NCI-H345 treated with DMSO at 0.1 percent for 48 hours (cell line): ENCODE measurements at regions not wholly inside any gene's neighbourhood (a gene's known extent, or its start where the extent isn't known, plus 50 kb on each side); places are given as distances from the start of the nearest gene placed in this dataset.

Source experiments
- DNase-seq: peaks from one replicate; lab custom pipeline; 2025; ENCODE audit not compliant: unreplicated experiment; lab: John Stamatoyannopoulos, UW

DNA sequence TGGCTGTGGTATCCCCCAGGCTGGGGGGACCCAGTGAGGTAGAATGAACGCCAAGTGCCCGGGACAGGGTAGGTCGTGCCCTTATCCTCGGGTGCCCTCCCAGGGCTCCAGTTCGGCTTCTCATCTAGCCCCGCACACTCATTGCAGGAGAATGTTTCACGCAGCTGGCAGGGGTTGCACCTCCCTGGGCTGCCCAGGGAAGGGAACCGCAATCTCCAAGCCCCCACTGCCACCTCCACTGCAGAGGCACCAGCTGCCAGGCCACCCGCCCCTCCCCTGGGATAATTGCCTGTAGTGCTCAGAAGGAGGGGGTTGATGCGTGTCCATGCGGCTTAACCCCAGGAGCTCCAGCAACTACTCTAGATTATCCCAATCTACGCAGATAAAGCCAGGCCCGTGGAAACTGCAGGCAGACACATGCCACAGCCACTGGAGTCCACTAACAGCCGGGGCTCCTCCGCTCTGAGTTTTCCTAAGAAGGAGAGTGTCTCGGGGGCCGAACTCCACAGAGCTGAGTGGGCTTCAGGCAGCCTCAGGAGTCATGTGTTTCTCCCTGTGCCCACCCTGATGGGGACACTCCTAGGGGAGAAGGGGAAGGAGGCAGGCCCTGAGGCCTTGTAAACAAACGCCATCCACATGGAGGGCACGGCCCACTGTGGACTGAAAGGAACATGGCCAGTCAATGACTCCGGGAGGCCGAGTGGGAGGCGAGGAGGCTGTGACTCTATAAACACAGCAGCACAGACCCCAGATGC is 137.2 kb upstream of the IQSEC1 start:
- DNase-seq: no peak

DNA sequence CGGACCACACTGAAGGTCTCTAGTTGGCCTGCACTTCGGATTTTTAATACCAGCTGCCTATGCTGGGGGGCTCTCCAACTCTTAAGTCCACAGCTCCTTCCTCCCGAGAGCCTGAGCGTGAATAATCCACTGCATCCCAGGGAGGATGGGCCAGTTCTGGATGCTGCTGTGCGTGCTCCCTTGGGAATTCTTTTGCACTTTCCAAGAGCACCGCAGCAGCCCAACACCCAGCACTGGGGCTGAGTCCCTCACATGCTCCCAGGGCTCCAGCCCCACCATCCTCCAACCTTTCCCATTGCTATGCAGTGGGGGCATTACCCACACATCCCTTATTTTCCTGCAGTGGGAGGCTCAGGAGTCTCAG is 136.4 kb upstream of the IQSEC1 start:
- DNase-seq: no peak

DNA sequence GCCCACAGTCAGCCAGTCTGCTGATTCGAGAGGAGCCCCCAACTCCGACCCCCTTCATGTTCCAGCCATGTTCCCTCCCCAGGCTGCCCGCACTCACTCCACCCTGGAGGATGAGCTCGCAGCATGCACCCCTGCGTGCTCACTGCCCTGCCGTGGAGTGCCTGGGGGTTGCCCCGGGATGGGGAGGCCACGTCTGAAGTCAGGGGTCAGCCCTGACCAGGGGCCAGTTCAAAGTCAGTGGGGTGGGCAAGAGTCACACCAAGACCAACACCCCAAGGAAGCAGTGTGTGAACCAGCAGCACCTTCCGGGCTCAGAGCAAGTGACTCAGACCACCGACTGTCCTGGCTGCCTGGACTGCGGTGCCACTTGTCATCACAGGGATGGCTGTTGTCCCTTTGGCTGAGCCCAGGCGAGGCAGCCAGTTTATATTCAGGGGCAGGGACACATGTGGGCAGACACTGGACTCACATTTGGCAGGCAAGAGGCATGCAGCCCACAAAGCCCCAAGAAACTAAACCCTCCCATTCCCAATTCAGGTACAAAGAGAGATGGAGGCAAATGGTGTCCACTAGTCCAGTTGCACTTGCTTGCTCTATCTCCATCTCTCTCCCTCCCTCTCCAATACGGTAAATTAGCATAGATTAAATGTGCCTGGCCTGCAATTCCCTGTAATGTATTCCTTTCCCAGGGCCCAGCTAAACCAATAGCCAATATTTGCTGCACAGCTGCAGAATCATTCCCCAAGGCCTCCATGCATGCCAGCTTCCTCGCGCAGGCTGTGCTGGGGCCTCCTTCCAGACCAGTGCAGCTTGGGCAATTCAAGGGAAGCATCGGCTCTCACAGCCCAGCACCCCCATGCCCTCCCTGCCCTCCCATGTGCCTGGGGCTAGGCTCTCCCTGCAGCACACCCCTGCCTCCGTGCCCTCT is 135.7 kb upstream of the IQSEC1 start:
- no peak for DNase-seq

DNA sequence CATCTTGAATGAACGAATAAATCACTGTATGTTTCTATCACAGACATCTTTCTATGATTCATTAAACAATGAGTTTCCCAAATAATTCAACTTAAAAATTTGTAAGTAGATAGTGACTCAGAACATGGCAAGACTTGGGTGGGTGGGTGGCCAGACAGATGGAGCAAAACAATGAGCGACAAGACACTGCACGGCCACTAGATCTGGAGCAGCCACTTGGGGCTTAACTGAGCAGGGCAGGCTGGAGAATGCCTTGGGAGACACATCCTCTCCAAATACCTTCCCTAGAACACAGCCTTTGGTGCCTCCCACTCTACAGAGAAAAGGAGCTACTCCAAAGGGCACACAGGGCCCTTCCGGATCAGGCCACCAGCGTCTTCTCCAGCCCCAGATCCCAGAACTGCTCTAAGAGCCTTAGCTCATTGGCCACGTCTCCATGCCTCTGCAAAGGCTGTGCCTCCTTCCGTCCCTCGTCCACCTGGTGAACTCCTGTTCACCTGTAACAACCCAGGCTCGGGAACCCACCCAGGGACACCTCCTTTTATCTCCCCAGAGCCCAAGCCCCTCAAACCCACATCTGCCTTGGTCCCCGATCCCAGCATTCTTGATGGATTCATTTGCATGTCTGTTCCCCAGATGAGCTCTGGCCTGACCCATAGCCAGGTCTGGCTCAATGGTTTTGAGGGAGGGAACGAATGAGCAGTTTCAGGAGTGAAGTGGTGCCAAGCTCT is 134.9 kb upstream of the IQSEC1 start:
- DNase-seq: no peak

DNA sequence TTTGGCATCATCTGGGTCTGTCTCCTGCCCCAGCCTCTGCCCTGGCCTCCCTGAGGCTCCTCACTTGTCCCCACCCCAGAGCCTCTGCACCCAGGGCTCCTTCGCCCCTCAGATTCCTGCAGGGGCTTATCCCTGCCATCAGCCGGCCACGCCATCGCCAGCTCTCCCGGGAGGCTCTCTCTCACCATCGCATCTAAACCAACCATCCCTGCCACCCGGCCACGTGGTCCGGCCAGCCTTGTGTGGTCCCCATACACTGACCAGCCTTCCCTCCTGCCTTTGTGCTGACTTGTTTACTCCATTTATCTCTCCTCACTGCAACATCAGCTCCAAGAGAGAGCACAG is 134.3 kb upstream of the IQSEC1 start:
- no peak for DNase-seq

DNA sequence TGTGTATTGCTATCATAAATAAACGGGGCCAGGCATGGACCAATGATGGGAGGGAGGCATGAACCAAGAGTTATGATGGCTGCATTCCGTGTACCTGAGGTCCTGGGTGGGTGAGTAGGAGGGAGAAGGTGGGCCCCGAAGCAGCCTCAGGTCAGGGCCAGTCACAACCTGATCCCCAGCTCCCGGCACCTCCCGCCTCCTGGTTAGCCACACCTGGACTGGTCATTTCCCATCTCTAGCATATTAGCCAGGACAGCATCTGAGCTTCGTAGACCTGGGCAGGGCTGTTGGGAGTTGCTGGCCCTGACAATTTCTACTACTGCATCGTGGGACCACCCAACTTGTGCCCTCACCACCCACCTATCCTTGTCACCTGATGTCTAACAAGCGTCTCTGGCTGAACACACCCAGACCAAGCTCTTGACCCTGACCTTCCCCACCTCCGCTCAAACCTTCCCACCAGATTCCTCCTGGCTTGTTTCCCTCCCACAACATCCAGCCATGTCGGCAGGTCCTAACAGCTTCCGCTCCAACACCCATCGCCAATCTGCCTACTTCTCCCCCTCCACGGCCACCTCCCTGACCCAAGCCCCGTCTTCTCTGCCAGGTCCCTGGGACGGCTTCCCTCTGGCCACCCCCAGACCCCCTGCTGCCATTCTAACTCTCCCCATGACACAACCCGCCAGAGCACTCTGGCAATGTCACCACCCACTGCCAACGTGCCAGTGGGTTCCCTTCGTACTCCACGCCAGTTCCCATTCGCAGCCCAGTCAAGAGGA is 133.8 kb upstream of the IQSEC1 start:
- DNase-seq: no peak

DNA sequence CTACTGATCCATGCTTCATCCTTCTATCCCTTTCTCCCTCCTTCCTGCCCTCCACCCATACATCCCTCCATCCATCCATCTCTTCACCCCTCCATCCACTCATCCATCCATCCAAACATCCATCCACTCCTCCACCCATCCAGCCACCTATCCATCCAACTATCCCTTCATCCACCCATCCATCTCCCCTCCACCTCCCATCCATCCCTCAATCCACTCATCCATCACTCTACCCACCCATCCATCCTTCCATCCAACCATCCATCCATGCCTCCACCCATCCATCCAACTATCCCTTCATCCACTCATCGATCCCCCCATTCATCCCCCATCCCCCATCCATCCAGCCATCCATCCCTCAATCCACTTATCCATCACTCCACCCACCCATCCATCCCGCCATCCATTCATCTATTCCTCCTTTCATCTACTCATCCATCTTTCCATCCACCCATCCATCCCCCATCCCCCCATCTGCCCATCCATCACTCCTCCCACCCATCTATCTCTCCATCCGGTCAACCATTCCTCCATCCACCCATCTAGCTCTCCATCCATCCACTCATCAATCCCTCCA is 132.4 kb upstream of the IQSEC1 start:
- no peak for DNase-seq

DNA sequence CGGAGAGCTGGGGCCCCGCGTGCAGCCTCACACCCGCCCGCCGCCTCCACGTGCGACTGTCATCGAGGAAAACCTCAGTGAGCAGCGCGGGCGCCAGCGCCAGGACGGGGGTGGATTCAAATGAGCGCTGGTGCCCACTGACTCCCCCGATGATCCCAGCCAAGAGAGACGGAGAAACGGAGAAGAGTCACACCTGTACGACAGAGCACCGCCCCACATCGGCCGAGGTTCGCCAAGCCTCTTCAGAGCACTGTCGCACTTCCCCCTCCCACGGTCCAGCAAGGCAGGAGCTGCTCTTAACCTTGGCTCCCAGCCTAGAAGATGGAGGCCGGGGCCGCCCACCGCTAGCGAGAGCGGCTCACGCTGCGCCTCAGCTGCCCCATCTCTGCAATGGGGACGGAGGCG is 130.9 kb upstream of the IQSEC1 start:
- DNase-seq: no peak

DNA sequence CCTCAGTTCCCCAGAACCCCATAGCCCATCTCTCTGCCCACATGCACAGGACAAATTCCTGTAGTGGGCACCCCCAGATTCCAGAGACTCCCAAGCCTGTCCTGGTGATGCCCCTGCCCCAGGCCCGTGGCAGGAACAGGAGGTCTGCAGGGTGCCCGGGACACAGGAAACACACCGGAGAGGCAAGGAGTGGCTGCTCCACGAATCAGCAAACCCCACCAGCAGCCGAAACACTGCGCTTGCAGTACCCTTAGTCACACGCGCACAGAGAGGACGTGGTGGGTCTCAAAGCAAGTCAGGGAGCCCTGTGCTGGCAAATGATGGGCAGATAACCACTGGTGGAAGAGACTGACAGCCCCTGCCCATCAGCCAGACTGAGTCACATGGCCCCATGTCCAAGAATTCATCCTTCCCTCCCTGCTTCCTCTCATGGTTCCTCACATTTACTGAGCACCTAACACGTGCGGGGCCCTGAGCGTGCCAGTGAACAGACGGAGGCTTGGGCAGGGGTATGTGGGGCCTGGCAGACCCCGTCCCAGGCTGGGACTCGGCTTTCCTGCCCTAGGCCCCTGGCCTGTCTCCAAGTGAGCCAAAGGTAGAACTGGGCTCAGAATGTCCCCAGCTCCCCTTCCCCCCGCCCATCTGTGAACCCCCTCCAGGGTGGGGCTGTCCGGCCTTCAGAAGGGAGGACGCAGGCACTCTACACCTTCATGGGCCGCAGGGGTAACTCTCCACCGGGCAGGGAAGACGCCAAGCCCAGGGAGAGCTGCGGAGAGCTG is 130.4 kb upstream of the IQSEC1 start:
- DNase-seq: no peak

DNA sequence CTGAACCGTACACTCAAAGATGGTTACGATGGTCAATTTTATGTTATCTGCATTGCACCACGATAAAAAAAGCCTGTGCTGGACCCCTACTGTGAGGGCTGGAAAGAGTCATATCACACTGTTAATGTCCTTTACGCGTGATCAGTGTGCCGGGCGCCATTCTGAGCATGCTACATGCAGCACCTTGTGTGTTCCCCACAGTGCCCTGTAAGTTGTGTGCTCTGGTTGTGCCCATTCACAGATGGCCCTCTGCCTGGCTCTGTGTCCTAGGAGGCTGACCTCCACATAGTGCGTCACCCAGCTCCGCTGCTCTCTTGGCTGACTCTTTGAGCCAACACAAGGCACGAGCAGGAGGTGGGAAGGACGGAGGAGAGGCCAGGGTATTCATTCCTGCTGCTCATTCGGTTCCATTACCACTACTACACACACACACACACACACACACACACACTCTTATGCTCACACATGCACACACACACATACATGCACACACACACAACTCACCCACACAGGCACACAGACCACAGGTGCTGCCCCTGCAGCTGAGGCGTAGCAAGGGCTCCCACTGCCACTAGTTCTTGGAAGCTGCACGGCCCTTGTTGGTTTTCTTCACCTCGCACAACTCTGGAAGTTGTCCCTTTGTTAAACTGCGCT is 129.6 kb upstream of the IQSEC1 start:
- no peak for DNase-seq

DNA sequence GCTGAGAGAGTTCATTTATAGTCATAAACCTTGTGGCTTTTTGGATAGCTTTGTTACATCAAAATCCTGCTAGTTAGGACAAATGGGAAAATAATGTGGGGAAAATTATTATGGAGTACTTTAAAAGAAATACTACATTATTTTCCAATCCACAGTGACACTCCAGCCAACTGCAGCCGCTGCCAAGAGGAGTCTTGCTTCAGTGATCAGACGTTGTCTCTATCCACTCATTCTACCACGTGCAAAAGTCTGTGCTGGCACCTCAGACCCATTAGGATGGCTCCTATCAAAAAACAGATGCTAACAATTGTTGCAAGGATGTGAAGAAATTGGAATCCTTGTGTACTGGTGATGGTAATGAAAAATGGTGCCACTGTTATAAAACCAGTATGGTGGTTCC is 128.6 kb upstream of the IQSEC1 start:
- no peak for DNase-seq

DNA sequence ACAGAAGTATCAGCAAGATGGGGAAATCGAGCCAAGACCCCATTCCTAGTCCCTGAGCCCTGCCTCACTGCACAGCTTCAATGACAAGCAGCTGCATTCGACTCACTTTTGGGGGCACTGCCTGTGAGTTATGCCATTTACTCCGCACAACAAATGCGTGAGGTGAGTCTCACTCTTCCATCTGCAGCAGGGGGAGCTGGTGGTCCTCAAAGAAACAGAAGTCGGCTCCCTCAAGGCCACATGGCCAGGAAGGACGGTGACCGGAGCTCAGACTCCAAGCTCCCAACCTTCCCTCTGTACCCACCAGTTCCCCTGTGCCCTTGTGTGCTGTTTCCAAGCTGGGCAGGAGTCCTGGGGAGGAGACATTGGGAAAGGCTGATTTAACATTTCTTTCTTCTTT is 127.7 kb upstream of the IQSEC1 start:
- DNase-seq: no peak

DNA sequence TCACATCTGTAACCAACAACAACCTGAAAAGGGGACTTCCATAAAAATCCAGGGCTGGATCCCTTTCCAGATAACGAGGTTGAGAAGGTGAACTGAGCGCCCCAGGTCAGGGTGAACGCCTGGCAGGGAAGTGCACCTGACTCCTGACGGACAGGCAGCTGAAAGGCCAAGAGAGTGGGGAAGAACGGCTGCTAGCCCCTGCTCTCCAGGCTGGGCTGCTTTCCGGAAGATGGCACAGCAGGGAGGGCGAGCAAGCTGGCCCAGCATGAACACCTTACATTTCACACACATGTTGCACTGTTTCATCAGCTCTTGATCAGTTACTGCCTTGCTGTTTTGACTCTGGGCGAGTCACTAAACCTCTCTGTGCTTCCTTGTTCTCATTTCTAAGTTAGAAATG is 127.2 kb upstream of the IQSEC1 start:
- DNase-seq: no peak

DNA sequence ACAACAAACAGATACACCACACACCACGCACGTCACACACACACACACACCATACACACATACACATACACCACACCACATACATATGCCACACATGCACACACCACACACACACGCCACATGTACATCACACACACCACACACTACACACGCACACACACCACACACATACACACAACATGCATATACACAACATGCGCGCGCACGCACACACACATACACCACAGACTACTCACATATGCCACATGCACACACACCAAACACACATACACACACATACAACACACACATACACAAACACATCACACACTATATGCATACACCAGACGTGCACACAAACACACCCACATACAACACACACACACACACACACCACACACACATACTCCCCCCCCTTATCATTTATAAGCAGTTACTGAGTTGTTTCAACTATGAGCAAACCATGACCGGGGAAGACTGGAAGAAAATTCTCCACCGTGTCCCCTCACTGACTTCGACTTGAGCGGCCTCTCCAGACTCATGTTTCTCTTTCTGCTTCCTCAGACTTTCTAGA is 126.7 kb upstream of the IQSEC1 start:
- no peak for DNase-seq

DNA sequence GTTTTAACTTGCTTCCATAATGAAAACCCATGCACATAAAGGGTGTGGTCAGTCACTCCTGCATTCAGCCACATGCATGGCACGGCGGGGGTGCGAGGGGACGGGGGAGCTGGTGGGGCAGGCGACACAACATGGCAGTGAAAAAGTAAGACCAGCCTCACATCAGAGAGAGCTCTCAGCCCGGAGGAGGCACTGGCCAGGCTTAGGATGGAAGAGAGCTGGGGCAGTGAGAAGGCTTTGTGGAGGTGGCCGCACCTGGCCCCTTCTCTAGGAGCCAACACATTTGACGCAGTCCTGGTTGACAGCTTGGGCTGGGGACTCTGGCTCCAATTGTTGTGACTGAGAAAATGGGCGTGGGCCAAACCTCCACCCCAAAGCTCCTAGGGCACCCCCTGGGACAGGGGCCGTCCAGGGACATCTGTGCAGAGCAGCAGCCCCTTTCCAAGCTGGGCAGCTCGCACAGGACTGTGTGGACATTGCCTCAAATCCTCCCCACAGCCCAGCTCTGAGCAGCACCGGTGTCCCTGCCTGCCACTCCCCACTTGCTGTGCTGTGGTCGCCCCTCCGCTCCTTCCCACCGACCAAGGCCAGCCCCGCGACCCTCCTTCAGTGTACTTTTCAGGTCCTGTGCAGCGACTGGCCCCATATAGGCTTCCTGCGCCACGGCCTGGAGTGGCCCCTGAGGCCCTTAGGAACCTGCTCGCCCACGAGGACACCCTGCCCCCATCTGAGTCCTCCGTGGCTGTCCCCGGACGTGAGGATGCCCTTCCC is 126.0 kb upstream of the IQSEC1 start:
- DNase-seq: no peak

DNA sequence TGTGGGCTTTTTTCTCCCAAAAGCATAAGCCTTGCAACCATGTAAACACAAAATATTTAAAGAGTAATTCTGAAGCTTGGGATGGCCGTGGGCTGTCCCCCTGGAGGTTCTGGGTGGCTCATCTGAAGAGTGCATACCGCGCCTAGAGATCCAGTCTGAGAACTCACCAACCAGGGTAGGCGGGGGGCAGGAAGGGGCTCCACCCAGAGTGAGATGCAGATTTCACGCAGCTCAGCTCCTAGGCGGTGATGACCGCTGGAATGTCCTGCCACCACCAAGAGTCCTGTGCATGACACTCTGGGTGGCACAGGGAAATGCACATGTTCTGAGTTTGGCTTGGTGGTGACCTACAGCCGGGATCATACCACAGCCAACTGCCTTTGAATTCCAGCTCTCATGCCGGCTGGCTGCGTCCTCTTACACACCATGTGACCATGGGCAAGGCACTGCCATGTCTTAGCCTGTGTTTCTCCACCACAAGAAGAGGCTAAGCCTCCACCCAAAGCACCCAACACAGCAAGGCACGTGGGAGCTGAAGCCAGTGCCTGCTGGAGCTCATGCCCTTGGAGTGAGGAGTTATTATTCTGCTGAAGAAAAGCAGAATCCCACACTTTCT is 125.1 kb upstream of the IQSEC1 start:
- DNase-seq: no peak

DNA sequence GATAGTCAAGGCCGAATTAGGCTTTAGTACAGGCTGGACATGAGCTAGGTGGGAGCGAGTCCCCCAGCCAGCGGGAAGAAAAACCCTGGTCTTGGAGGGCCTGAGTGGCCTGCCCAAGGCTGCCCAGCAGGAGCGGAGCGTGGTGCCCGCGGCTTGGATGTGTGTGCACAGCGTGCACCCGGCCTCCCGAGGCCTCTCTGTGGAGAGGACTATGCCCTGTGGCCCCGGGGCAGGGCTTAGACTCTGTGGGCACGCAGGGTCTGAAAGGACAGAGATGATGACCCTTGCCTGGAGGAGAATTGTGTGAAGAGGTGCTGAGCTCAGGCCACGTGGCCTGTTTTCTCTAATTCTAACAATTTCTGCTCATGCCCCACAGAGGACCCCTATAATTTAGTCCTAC is 124.6 kb upstream of the IQSEC1 start:
- no peak for DNase-seq

DNA sequence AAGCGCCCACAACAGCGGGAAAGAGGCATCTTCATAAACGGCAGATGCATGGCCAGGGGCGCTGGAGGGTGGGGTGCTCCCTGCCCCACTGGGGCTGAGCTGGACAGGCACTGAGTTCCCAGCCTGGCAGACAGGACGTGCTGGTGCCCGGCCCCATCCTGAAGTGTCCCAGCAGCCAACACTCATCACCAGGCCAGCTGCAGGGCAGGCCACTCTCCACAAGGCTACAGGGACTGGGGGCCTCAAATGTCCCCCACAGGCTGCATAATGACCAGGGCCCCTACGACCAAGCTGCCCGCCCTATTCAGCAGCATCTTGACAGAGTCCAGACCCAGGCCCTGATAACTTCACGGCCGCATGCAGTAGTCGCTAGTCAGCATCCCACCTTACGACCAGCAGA is 124.1 kb upstream of the IQSEC1 start:
- no peak for DNase-seq
